ENCODE measurements at regions not wholly inside any gene's neighbourhood (a gene's known extent, or its start where the extent isn't known, plus 50 kb on each side); places are given as distances from the start of the nearest gene placed in this dataset.

DNA sequence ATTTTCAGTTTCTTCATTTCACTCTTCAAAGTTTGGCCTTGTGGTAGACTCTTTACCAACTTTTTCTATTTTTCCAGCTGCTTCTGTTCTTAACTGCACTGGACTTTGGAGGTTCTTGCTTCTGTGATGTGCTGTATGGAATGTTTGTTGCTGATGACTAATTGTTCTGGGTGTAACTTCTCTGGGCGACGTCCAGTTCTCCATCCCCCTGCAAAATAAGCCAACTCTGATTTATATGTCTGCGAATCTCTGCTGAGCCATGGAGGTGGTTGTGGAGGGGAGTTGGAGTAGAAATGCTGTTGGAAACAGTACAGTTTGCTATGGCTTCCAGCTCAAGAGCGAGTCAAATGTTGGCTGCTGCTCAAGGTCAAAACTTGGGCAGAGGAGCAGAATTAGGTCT, 113.9 kb upstream of the DYRK2 start:
- TF ChIP-seq, protein P1, sequence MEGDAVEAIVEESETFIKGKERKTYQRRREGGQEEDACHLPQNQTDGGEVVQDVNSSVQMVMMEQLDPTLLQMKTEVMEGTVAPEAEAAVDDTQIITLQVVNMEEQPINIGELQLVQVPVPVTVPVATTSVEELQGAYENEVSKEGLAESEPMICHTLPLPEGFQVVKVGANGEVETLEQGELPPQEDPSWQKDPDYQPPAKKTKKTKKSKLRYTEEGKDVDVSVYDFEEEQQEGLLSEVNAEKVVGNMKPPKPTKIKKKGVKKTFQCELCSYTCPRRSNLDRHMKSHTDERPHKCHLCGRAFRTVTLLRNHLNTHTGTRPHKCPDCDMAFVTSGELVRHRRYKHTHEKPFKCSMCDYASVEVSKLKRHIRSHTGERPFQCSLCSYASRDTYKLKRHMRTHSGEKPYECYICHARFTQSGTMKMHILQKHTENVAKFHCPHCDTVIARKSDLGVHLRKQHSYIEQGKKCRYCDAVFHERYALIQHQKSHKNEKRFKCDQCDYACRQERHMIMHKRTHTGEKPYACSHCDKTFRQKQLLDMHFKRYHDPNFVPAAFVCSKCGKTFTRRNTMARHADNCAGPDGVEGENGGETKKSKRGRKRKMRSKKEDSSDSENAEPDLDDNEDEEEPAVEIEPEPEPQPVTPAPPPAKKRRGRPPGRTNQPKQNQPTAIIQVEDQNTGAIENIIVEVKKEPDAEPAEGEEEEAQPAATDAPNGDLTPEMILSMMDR (IDR thresholded peaks at IDR 0.05; ENCODE audit: unreplicated experiment) = no peak
- Mint-ChIP-seq H3K4me3 (ENCODE audit: low read depth, unreplicated experiment) (no peak overlapping the region), H3K36me3 (ENCODE audit: insufficient read depth, unreplicated experiment) (no peaks in the 10 kb centered on the region), H3K27ac (ENCODE audit: unreplicated experiment) (no peak overlapping the region), H3K9me3 (ENCODE audit: low read depth, unreplicated experiment) (peaks cover 3% of the 10 kb centered on the region), H3K4me1 (ENCODE audit: low read depth, unreplicated experiment) (peaks cover 18% of the 10 kb centered on the region), H3K27me3 (ENCODE audit: unreplicated experiment) (no peaks in the 10 kb centered on the region)
- intact Hi-C loops (cut with micrococcal nuclease; ENCODE audit: unreplicated experiment) = no loop called here
- BruUV-seq (replicated peaks) = no TSS peak
- no peak for DNase-seq
- CTCF ChIA-PET = interaction anchor here (1.5 kb wide), 1 partner anchor 21 kb away, joined by 4 read pairs; no protein-coding TSS in a partner anchor

DNA sequence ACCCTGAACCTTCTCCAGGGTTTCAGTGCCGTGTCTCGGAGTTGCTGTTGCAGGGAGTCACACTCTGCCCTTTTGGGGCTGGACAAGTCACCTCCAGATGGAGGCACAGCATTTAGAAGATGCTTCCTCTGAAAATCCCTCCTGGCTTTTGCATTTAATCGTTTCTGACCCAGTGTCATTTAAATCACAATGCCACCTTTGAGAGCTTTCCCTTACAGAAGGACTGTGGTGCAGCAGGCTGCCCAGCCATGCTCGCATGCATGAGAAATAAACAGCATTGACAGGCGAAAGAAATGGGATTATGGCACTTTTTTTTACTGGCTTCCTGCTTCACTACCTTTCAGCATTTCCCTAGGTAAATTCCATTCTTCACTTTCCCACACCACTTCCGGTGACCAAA, 113.4 kb upstream of the DYRK2 start:
- H3K4me3 Mint-ChIP-seq (ENCODE audit: low read depth, unreplicated experiment) = no peak overlapping the region
- intact Hi-C loops (cut with micrococcal nuclease; ENCODE audit: unreplicated experiment) = no loop called here
- H3K27me3 Mint-ChIP-seq (ENCODE audit: unreplicated experiment) = no peaks in the 10 kb centered on the region
- H3K27ac Mint-ChIP-seq (ENCODE audit: unreplicated experiment) = no peak overlapping the region
- TF ChIP-seq, protein P1 (IDR thresholded peaks at IDR 0.05; ENCODE audit: unreplicated experiment) = no peak
- BruUV-seq (replicated peaks) = no TSS peak
- peaks cover 3% of the 10 kb centered on the region for H3K9me3 Mint-ChIP-seq (ENCODE audit: low read depth, unreplicated experiment)
- CTCF ChIA-PET = no interaction called here
- H3K36me3 Mint-ChIP-seq (ENCODE audit: insufficient read depth, unreplicated experiment) = no peaks in the 10 kb centered on the region
- H3K4me1 Mint-ChIP-seq (ENCODE audit: low read depth, unreplicated experiment) = peaks cover 18% of the 10 kb centered on the region
- DNase-seq = no peak

DNA sequence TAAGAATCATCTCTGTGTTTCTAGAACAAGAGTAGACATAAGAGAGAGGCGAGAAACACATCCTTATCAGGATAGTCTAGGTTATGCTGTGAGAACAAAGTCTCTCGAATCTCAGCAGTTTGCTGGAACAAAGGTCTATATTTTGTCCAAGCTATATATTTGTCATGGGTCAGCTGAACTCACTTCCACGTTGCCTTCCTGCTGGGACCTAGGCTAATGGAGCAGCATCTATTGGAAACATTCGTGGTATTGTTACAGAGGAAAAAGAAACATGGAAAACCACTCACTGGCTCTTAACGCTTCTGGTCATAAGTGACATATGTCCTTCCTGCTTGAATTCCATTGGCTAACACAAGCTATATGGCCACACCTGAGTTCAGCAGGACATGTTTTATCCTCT, 112.6 kb upstream of the DYRK2 start:
- Mint-ChIP-seq H3K27me3 (ENCODE audit: unreplicated experiment) (no peaks in the 10 kb centered on the region), H3K4me1 (ENCODE audit: low read depth, unreplicated experiment) (peaks cover 15% of the 10 kb centered on the region), H3K9me3 (ENCODE audit: low read depth, unreplicated experiment) (no peaks in the 10 kb centered on the region), H3K36me3 (ENCODE audit: insufficient read depth, unreplicated experiment) (no peaks in the 10 kb centered on the region), H3K27ac (ENCODE audit: unreplicated experiment) (no peak overlapping the region), H3K4me3 (ENCODE audit: low read depth, unreplicated experiment) (no peak overlapping the region)
- CTCF ChIA-PET = no interaction called here
- BruUV-seq (replicated peaks) = no TSS peak
- DNase-seq = no peak
- intact Hi-C loops (cut with micrococcal nuclease; ENCODE audit: unreplicated experiment) = no loop called here
- TF ChIP-seq, protein P1 (IDR thresholded peaks at IDR 0.05; ENCODE audit: unreplicated experiment) = no peak

DNA sequence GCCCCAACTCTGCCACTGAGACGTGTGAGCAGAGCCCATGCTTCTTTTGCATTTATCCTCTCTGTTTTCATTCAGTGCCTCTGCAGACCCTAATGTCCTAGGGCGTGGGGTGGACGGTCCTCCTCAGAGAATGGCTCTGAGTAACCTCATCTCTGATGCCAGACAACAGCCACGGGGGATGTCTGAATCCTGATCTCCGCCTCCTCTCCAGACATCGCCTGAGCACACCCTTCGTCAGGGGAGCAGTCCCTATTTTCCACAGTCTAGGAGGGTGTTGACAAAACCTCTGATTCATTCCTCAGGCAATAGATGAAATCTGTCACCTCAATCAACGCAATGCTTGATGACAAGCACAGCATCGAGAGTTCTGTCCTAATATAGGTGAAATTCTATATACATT, 109.2 kb upstream of the DYRK2 start:
- intact Hi-C loops (cut with micrococcal nuclease; ENCODE audit: unreplicated experiment) = no loop called here
- no TSS peak for BruUV-seq (replicated peaks)
- H3K9me3 Mint-ChIP-seq (ENCODE audit: low read depth, unreplicated experiment) = no peaks in the 10 kb centered on the region
- H3K27me3 Mint-ChIP-seq (ENCODE audit: unreplicated experiment) = no peaks in the 10 kb centered on the region
- TF ChIP-seq, protein P1 (IDR thresholded peaks at IDR 0.05; ENCODE audit: unreplicated experiment) = no peak
- CTCF ChIA-PET = no interaction called here
- peaks cover 37% of the 10 kb centered on the region for H3K4me1 Mint-ChIP-seq (ENCODE audit: low read depth, unreplicated experiment)
- no peaks in the 10 kb centered on the region for H3K36me3 Mint-ChIP-seq (ENCODE audit: insufficient read depth, unreplicated experiment)
- no peak overlapping the region for H3K27ac Mint-ChIP-seq (ENCODE audit: unreplicated experiment)
- no peak overlapping the region for H3K4me3 Mint-ChIP-seq (ENCODE audit: low read depth, unreplicated experiment)
- no peak for DNase-seq
